Upper lobe of right lung (tissue), 1 donor: ENCODE measurements at regions not wholly inside any gene's neighbourhood (a gene's known extent, or its start where the extent isn't known, plus 50 kb on each side); places are given as distances from the start of the nearest gene placed in this dataset.
"Not testable (repeated sequence)": the region's sequence is repeated elsewhere in the genome, so short reads cannot be mapped to it uniquely, and the experiment has no call there.

Source experiments
- ATAC-seq: fragments of 200-7000 bp; cut with Tn5 transposase; one replicate; pipeline ENCODE4 v1.9.1; 2020; ENCODE audit warnings: mild to moderate bottlenecking, moderate library complexity
- DNase-seq: peaks from one replicate; pipeline ENCODE4 v3.0.0-alpha.2; 2020
- H3K27ac ChIP-seq: fragments of 200-600 bp; one replicate; pipeline ENCODE4 v1.8.0; 2022
- H3K27me3 ChIP-seq: fragments of 200-600 bp; one replicate; pipeline ENCODE4 v1.8.0; 2022; ENCODE audit warnings: mild to moderate bottlenecking
- H3K36me3 ChIP-seq: fragments of 200-600 bp; one replicate; pipeline ENCODE4 v1.8.0; 2022
- H3K4me1 ChIP-seq: fragments of 200-600 bp; one replicate; pipeline ENCODE4 v1.8.0; 2022
- H3K4me3 ChIP-seq: fragments of 200-600 bp; one replicate; pipeline ENCODE4 v1.8.0; 2022; ENCODE audit warnings: mild to moderate bottlenecking
- H3K9me3 ChIP-seq: fragments of 200-600 bp; one replicate; pipeline ENCODE4 v1.8.0; 2022
- intact Hi-C: fragments of 100-400 bp; cut with DNase I; formaldehyde crosslinking; loops from one replicate; pipeline ENCODE4 v1.11.0; 2022
- TF ChIP-seq, protein P1 (sequence below): fragments of 200-600 bp; IDR thresholded peaks from one replicate; pipeline ENCODE4 v1.8.0; 2022; ENCODE audit warnings: antibody characterized with exemption
- donor health status: DM: no; HTN: yes; CAD: no; lungs with severe emphysema.

DNA sequence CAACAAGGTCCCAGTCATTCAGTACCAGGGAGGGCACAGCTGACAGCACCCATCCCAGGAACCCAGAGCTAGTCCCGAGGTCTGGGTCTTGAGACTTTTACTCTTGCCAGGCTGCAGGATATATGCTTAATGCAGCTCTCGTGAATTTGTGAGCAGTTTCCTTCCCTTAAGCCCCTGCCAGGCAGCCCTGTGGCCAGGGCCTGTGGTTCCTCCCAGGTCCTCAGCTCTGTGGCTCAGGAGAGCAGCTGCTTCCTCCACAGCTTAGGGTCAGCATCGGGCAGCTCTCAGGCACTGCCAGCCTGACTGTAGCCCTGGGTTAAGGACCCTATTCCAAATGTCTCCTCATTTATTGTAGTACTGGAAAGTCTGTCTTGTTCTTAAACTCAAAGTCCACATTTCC, 1384.8 kb downstream of the RPIA start:
- no peaks in the 10 kb centered on the region for H3K4me1 ChIP-seq
- no peaks in the 10 kb centered on the region for H3K27me3 ChIP-seq
- no peak overlapping the region for H3K27ac ChIP-seq
- ATAC-seq (no peak), DNase-seq (no peak)
- no peaks in the 10 kb centered on the region for H3K36me3 ChIP-seq
- intact Hi-C loops: no loop called here
- no peaks in the 10 kb centered on the region for H3K9me3 ChIP-seq
- no peak overlapping the region for H3K4me3 ChIP-seq
- TF ChIP-seq, protein P1, sequence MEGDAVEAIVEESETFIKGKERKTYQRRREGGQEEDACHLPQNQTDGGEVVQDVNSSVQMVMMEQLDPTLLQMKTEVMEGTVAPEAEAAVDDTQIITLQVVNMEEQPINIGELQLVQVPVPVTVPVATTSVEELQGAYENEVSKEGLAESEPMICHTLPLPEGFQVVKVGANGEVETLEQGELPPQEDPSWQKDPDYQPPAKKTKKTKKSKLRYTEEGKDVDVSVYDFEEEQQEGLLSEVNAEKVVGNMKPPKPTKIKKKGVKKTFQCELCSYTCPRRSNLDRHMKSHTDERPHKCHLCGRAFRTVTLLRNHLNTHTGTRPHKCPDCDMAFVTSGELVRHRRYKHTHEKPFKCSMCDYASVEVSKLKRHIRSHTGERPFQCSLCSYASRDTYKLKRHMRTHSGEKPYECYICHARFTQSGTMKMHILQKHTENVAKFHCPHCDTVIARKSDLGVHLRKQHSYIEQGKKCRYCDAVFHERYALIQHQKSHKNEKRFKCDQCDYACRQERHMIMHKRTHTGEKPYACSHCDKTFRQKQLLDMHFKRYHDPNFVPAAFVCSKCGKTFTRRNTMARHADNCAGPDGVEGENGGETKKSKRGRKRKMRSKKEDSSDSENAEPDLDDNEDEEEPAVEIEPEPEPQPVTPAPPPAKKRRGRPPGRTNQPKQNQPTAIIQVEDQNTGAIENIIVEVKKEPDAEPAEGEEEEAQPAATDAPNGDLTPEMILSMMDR: no peak

- no peak overlapping the region for H3K4me3 ChIP-seq
- no peaks in the 10 kb centered on the region for H3K9me3 ChIP-seq
- TF ChIP-seq, protein P1: no peak
- no peak for ATAC-seq
- no peak for DNase-seq
- H3K27me3 ChIP-seq: no peaks in the 10 kb centered on the region
- H3K27ac ChIP-seq: no peak overlapping the region
- H3K36me3 ChIP-seq: no peaks in the 10 kb centered on the region
- H3K4me1 ChIP-seq: no peaks in the 10 kb centered on the region
- intact Hi-C loops: no loop called here
Measured at GRCh38 chr2:90077948-90078347, 1386.5 kb downstream of the RPIA start.

- ATAC-seq: no peak
- DNase-seq: no peak
- no peak overlapping the region for H3K27ac ChIP-seq
- H3K36me3 ChIP-seq: no peaks in the 10 kb centered on the region
- H3K4me1 ChIP-seq: no peaks in the 10 kb centered on the region
- H3K9me3 ChIP-seq: no peaks in the 10 kb centered on the region
- no peaks in the 10 kb centered on the region for H3K27me3 ChIP-seq
- intact Hi-C loops: no loop called here
- H3K4me3 ChIP-seq: no peak overlapping the region
- TF ChIP-seq, protein P1: no peak
Measured at GRCh38 chr2:90079374-90079773, 1387.9 kb downstream of the RPIA start.

- TF ChIP-seq, protein P1: peak; percentile 18
- H3K9me3 ChIP-seq, H3K4me3 ChIP-seq, H3K27me3 ChIP-seq, H3K36me3 ChIP-seq, H3K27ac ChIP-seq, DNase-seq, intact Hi-C loops, H3K4me1 ChIP-seq: not testable (repeated sequence)
- peak; percentile 47 for ATAC-seq
Measured at GRCh38 chr2:90087792-90088191, 1396.3 kb downstream of the RPIA start.

- H3K27me3 ChIP-seq, ATAC-seq, intact Hi-C loops, H3K4me3 ChIP-seq, DNase-seq, H3K36me3 ChIP-seq, H3K4me1 ChIP-seq, H3K9me3 ChIP-seq, H3K27ac ChIP-seq: not testable (repeated sequence)
Measured at GRCh38 chr2:90093571-90094270, 1402.2 kb downstream of the RPIA start.

- H3K27ac ChIP-seq, ATAC-seq, H3K9me3 ChIP-seq, intact Hi-C loops, DNase-seq, H3K4me3 ChIP-seq, H3K4me1 ChIP-seq, H3K36me3 ChIP-seq, H3K27me3 ChIP-seq: not testable (repeated sequence)
Measured at GRCh38 chr2:90097617-90098016, 1406.1 kb downstream of the RPIA start.

GRCh38 chr2:90105142-90105541, 1413.7 kb downstream of the RPIA start:
- not testable (repeated sequence) for ATAC-seq, H3K9me3 ChIP-seq, H3K4me1 ChIP-seq

DNA sequence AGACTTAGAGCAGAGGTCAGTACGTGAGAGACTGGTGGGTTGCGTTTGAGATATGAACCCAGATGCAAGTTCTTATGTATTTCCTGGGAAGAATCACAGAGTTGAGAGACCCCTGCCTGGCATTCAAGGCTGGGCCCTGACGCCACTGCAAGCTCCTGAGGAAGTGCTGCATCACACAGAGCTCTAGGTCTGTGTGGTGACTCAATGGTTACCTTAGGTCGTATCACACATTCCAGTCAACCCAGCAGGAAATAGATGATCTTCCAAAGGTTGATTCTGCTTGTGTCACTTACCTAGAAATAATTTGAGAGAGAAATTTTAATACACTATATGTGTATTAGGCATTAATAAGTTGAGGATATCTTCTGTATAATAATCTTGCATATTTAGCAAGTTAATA, 1431.9 kb downstream of the RPIA start:
- DNase-seq, H3K27me3 ChIP-seq, H3K36me3 ChIP-seq, H3K9me3 ChIP-seq, H3K27ac ChIP-seq, H3K4me1 ChIP-seq, ATAC-seq, H3K4me3 ChIP-seq, intact Hi-C loops: not testable (repeated sequence)

More at GRCh38 chr2:90105142-90105541, 1413.7 kb downstream of the RPIA start:
- H3K27me3 ChIP-seq, H3K27ac ChIP-seq, H3K36me3 ChIP-seq, H3K4me3 ChIP-seq, intact Hi-C loops, DNase-seq: not testable (repeated sequence)

DNA sequence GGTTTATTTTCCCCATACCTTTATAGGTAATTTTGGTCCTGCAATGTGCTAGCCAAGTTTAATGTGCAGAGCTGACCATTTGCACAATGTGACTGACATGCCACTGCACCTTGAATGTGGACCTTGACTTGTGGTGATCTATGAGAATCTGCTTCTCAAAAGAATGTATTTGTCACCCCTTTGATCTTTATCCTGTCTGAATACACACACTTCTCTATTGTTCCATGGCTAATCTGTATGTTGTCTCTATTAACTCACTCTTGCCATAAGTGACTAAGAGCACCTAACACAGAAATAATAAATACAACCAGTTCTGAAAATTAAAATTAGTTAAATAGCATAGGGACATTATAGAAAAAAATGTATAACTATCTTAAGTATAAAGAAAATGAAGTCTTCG, 1447.6 kb downstream of the RPIA start:
- intact Hi-C loops, H3K9me3 ChIP-seq, H3K36me3 ChIP-seq, H3K27ac ChIP-seq, H3K4me1 ChIP-seq, H3K27me3 ChIP-seq, H3K4me3 ChIP-seq, DNase-seq, ATAC-seq: not testable (repeated sequence)

- H3K27ac ChIP-seq, H3K9me3 ChIP-seq, DNase-seq, intact Hi-C loops, ATAC-seq, H3K4me1 ChIP-seq, H3K4me3 ChIP-seq, H3K36me3 ChIP-seq, H3K27me3 ChIP-seq: not testable (repeated sequence)
Measured at GRCh38 chr2:90141558-90141957, 1450.1 kb downstream of the RPIA start.
